Breast epithelium (tissue), 3 donors: ENCODE measurements at regions not wholly inside any gene's neighbourhood (a gene's known extent, or its start where the extent isn't known, plus 50 kb on each side); places are given as distances from the start of the nearest gene placed in this dataset.

ENCODE experiments used
- POLR2A ChIP-seq: fragments of 450-650 bp; IDR thresholded peaks from one replicate; pipeline ENCODE4 v1.6.1; 2016; ENCODE audit warnings: antibody characterized with exemption, mild to moderate bottlenecking, moderate library complexity
- TF ChIP-seq, protein P1 (sequence below), 3 donors: fragments of 450-650 bp; IDR thresholded peaks; one replicate each; pipeline ENCODE4 v1.5.1; 2016 to 2017; ENCODE audit warnings: antibody characterized with exemption in 3 of 3, mild to moderate bottlenecking in 3 of 3, moderate library complexity in 3 of 3

DNA sequence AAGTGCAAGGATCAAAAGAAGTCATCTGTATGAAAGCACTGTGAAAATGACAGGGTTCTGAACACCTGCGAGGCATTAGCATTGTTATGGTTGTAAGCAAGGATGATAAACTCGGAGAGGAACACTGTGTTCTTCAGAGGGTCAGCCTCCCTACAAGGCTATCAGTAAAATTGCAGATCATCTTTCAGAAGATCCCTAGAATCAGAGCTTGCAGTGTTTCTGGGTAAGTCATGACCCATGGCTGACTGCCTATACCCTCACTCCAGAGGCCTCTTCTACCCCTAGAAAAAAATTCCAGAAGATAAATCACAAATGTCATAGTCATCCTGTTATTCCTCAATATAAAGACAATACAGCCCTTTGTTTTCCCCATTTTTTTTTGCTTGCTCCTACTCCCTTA is 292.6 kb downstream of the DMAC1 start:
- TF ChIP-seq, protein P1, sequence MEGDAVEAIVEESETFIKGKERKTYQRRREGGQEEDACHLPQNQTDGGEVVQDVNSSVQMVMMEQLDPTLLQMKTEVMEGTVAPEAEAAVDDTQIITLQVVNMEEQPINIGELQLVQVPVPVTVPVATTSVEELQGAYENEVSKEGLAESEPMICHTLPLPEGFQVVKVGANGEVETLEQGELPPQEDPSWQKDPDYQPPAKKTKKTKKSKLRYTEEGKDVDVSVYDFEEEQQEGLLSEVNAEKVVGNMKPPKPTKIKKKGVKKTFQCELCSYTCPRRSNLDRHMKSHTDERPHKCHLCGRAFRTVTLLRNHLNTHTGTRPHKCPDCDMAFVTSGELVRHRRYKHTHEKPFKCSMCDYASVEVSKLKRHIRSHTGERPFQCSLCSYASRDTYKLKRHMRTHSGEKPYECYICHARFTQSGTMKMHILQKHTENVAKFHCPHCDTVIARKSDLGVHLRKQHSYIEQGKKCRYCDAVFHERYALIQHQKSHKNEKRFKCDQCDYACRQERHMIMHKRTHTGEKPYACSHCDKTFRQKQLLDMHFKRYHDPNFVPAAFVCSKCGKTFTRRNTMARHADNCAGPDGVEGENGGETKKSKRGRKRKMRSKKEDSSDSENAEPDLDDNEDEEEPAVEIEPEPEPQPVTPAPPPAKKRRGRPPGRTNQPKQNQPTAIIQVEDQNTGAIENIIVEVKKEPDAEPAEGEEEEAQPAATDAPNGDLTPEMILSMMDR (IDR thresholded peaks at IDR 0.05), result no peak
- no peak for TF ChIP-seq POLR2A
